Stimulated activated naive CD8-positive, alpha-beta T cell treated with anti-CD3 and anti-CD28 coated beads, Interleukin-15, amount 100 ng/mL, for 72 hours (primary cell): ENCODE measurements at regions not wholly inside any gene's neighbourhood (a gene's known extent, or its start where the extent isn't known, plus 50 kb on each side); places are given as distances from the start of the nearest gene placed in this dataset.

Source experiments
- ATAC-seq: fragments of 150-1000 bp; cut with Tn5 transposase; 2 replicates; pipeline ENCODE4 v1.10.0; 2021; ENCODE audit warnings: mild to moderate bottlenecking, moderate library complexity
- DNase-seq, 2 donors: peaks; one replicate each; pipeline ENCODE4 v3.0.0; 2021 to 2022
- H3K27ac Mint-ChIP-seq, 2 donors: one replicate each; pipeline ENCODE4 v1.8.0; 2022; ENCODE audit warnings: mild to moderate bottlenecking in 2 of 2, mixed read lengths in 2 of 2, moderate library complexity in 2 of 2
- H3K27me3 Mint-ChIP-seq: one replicate; pipeline ENCODE4 v1.8.0; 2022; ENCODE audit warnings: mixed read lengths
- H3K4me1 Mint-ChIP-seq: one replicate; pipeline ENCODE4 v1.8.0; 2022; ENCODE audit warnings: mild to moderate bottlenecking, mixed read lengths
- H3K4me3 Mint-ChIP-seq, 2 donors: one replicate each; pipeline ENCODE4 v1.8.0; 2022; ENCODE audit warnings: mild to moderate bottlenecking in 2 of 2, mixed read lengths in 2 of 2, moderate library complexity in 1 of 2
- H3K9me3 Mint-ChIP-seq, 2 donors: one replicate each; pipeline ENCODE4 v1.8.0; 2022; ENCODE audit warnings: mixed read lengths in 2 of 2

- Mint-ChIP-seq H3K27ac (no peak overlapping the region), H3K4me3 (no peak overlapping the region), H3K4me1 (no peaks in the 10 kb centered on the region), H3K27me3 (no peaks in the 10 kb centered on the region), H3K9me3 (peaks cover 17 to 18% of the 10 kb centered on the region in 2 donors)
- ATAC-seq (no peak), DNase-seq (no peak)
Measured at GRCh38 chr11:91786097-91786496, 438.5 kb upstream of the FAT3 start.

- Mint-ChIP-seq H3K4me1 (no peaks in the 10 kb centered on the region), H3K27ac (no peak overlapping the region), H3K9me3 (peaks cover 17 to 18% of the 10 kb centered on the region in 2 donors), H3K4me3 (no peak overlapping the region), H3K27me3 (no peaks in the 10 kb centered on the region)
- no peak for DNase-seq
- no peak for ATAC-seq
Measured at GRCh38 chr11:91783173-91783572, 441.4 kb upstream of the FAT3 start.

GRCh38 chr11:91778758-91779157, 445.9 kb upstream of the FAT3 start:
- Mint-ChIP-seq H3K27me3 (no peaks in the 10 kb centered on the region), H3K4me1 (no peaks in the 10 kb centered on the region), H3K4me3 (no peak overlapping the region), H3K27ac (no peak overlapping the region), H3K9me3 (peaks cover 16 to 20% of the 10 kb centered on the region in 2 donors)
- ATAC-seq (no peak), DNase-seq (no peak)

- DNase-seq, result no peak
Measured at GRCh38 chr11:91776655-91777054, 448.0 kb upstream of the FAT3 start.

GRCh38 chr11:91773090-91773489, 451.5 kb upstream of the FAT3 start:
- Mint-ChIP-seq H3K27ac (no peak overlapping the region), H3K27me3 (no peaks in the 10 kb centered on the region), H3K4me3 (no peak overlapping the region), H3K4me1 (no peaks in the 10 kb centered on the region), H3K9me3 (peaks cover 10 to 18% of the 10 kb centered on the region in 2 donors)
- no peak for ATAC-seq
- no peak for DNase-seq

More at GRCh38 chr11:91776655-91777054, 448.0 kb upstream of the FAT3 start:
- no peaks in the 10 kb centered on the region for H3K27me3 Mint-ChIP-seq
- H3K27ac Mint-ChIP-seq, result no peak overlapping the region
- no peak overlapping the region for H3K4me3 Mint-ChIP-seq
- ATAC-seq, result no peak
- H3K4me1 Mint-ChIP-seq, result no peaks in the 10 kb centered on the region
- H3K9me3 Mint-ChIP-seq, result peaks cover 10 to 18% of the 10 kb centered on the region in 2 donors

GRCh38 chr11:91771961-91772360, 452.7 kb upstream of the FAT3 start:
- H3K4me3 Mint-ChIP-seq, result no peak overlapping the region
- H3K4me1 Mint-ChIP-seq, result no peaks in the 10 kb centered on the region
- no peaks in the 10 kb centered on the region for H3K27me3 Mint-ChIP-seq
- H3K9me3 Mint-ChIP-seq, result peaks cover 7 to 18% of the 10 kb centered on the region in 2 donors
- H3K27ac Mint-ChIP-seq, result no peak overlapping the region
- ATAC-seq, result no peak
- DNase-seq, result no peak

- Mint-ChIP-seq H3K27me3 (no peaks in the 10 kb centered on the region), H3K9me3 (peaks cover 3 to 18% of the 10 kb centered on the region in 2 donors), H3K4me3 (no peak overlapping the region), H3K27ac (no peak overlapping the region), H3K4me1 (no peaks in the 10 kb centered on the region)
- ATAC-seq, result no peak
- no peak for DNase-seq
Measured at GRCh38 chr11:91768783-91769182, 455.8 kb upstream of the FAT3 start.

- no peak overlapping the region for H3K4me3 Mint-ChIP-seq
- DNase-seq (no peak), ATAC-seq (no peak)
- no peaks in the 10 kb centered on the region for H3K27me3 Mint-ChIP-seq
- no peak overlapping the region for H3K27ac Mint-ChIP-seq
- no peaks in the 10 kb centered on the region for H3K4me1 Mint-ChIP-seq
- H3K9me3 Mint-ChIP-seq, result peaks cover 0 to 7% of the 10 kb centered on the region in 2 donors
Measured at GRCh38 chr11:91763331-91763730, 461.3 kb upstream of the FAT3 start.

GRCh38 chr11:91761406-91762025, 463.1 kb upstream of the FAT3 start:
- H3K27ac Mint-ChIP-seq, result no peak overlapping the region

GRCh38 chr11:91756829-91757480, 467.7 kb upstream of the FAT3 start:
- H3K9me3 Mint-ChIP-seq, result no peaks in the 10 kb centered on the region
- no peaks in the 10 kb centered on the region for H3K27me3 Mint-ChIP-seq
- H3K27ac Mint-ChIP-seq, result no peak overlapping the region
- H3K4me3 Mint-ChIP-seq, result no peak overlapping the region
- ATAC-seq (no peak), DNase-seq (no peak)
- H3K4me1 Mint-ChIP-seq, result no peaks in the 10 kb centered on the region

More at GRCh38 chr11:91761406-91762025, 463.1 kb upstream of the FAT3 start:
- Mint-ChIP-seq H3K9me3 (peaks cover 0 to 7% of the 10 kb centered on the region in 2 donors), H3K27me3 (no peaks in the 10 kb centered on the region), H3K4me3 (no peak overlapping the region), H3K4me1 (no peaks in the 10 kb centered on the region)
- ATAC-seq (no peak), DNase-seq (no peak)

GRCh38 chr11:91755951-91756707, 468.5 kb upstream of the FAT3 start:
- Mint-ChIP-seq H3K9me3 (peaks cover 0 to 4% of the 10 kb centered on the region in 2 donors), H3K27ac (no peak overlapping the region), H3K27me3 (no peaks in the 10 kb centered on the region), H3K4me1 (no peaks in the 10 kb centered on the region), H3K4me3 (no peak overlapping the region)
- ATAC-seq (no peak), DNase-seq (no peak)

- Mint-ChIP-seq H3K4me1 (no peaks in the 10 kb centered on the region), H3K4me3 (no peak overlapping the region), H3K27me3 (no peaks in the 10 kb centered on the region), H3K9me3 (peaks cover 0 to 5% of the 10 kb centered on the region in 2 donors), H3K27ac (no peak overlapping the region)
- ATAC-seq (no peak), DNase-seq (no peak)
Measured at GRCh38 chr11:91755526-91755925, 469.1 kb upstream of the FAT3 start.

GRCh38 chr11:91749251-91749650, 475.4 kb upstream of the FAT3 start:
- Mint-ChIP-seq H3K9me3 (peaks cover 0 to 12% of the 10 kb centered on the region in 2 donors), H3K4me1 (no peaks in the 10 kb centered on the region), H3K27ac (no peak overlapping the region), H3K27me3 (no peaks in the 10 kb centered on the region), H3K4me3 (no peak overlapping the region)
- no peak for DNase-seq
- no peak for ATAC-seq

- Mint-ChIP-seq H3K27ac (no peak overlapping the region), H3K27me3 (no peaks in the 10 kb centered on the region), H3K4me3 (no peak overlapping the region), H3K9me3 (peaks cover 8 to 10% of the 10 kb centered on the region in 2 donors), H3K4me1 (no peaks in the 10 kb centered on the region)
- ATAC-seq (no peak), DNase-seq (no peak)
Measured at GRCh38 chr11:91742155-91742554, 482.5 kb upstream of the FAT3 start.

- Mint-ChIP-seq H3K9me3 (peaks cover 13 to 25% of the 10 kb centered on the region in 2 donors), H3K27me3 (no peaks in the 10 kb centered on the region), H3K4me3 (no peak overlapping the region), H3K27ac (no peak overlapping the region), H3K4me1 (no peaks in the 10 kb centered on the region)
- DNase-seq (no peak), ATAC-seq (no peak)
Measured at GRCh38 chr11:91731051-91731450, 493.6 kb upstream of the FAT3 start.

- Mint-ChIP-seq H3K27me3 (no peaks in the 10 kb centered on the region), H3K4me1 (no peaks in the 10 kb centered on the region), H3K4me3 (no peak overlapping the region), H3K27ac (no peak overlapping the region), H3K9me3 (peaks cover 13 to 25% of the 10 kb centered on the region in 2 donors)
- ATAC-seq (no peak), DNase-seq (no peak)
Measured at GRCh38 chr11:91730620-91731019, 494.0 kb upstream of the FAT3 start.
